SK-N-SH treated with all-trans-retinoic acid at 6 μM for 48 hours (cell line): ENCODE measurements at regions not wholly inside any gene's neighbourhood (a gene's known extent, or its start where the extent isn't known, plus 50 kb on each side); places are given as distances from the start of the nearest gene placed in this dataset.

Experiments used
- ISL1 ChIP-seq: fragments of 250-450 bp; sonication (Bioruptor Pico); IDR thresholded peaks from 2 replicates; pipeline ENCODE4 v2.1.2; 2022; ENCODE audit warnings: mild to moderate bottlenecking, moderate library complexity
- RARB ChIP-seq: fragments of 250-450 bp; sonication (Bioruptor Pico); IDR thresholded peaks from 2 replicates; pipeline ENCODE4 v1.8.0; 2021; ENCODE audit warnings: mild to moderate bottlenecking, moderate library complexity
- TF ChIP-seq, protein P1 (sequence below): fragments of 250-450 bp; sonication (Bioruptor Pico); IDR thresholded peaks from 2 replicates; pipeline ENCODE4 v1.5.1; 2021; ENCODE audit warnings: mild to moderate bottlenecking, moderate library complexity
- TF ChIP-seq, protein P2 (sequence below): fragments of 250-450 bp; sonication (Bioruptor Pico); IDR thresholded peaks from 2 replicates; pipeline ENCODE4 v1.8.0; 2020; ENCODE audit warnings: mild to moderate bottlenecking, moderate library complexity, borderline replicate concordance

- TF ChIP-seq, protein P1, sequence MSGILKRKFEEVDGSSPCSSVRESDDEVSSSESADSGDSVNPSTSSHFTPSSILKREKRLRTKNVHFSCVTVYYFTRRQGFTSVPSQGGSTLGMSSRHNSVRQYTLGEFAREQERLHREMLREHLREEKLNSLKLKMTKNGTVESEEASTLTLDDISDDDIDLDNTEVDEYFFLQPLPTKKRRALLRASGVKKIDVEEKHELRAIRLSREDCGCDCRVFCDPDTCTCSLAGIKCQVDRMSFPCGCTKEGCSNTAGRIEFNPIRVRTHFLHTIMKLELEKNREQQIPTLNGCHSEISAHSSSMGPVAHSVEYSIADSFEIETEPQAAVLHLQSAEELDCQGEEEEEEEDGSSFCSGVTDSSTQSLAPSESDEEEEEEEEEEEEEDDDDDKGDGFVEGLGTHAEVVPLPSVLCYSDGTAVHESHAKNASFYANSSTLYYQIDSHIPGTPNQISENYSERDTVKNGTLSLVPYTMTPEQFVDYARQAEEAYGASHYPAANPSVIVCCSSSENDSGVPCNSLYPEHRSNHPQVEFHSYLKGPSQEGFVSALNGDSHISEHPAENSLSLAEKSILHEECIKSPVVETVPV (CRISPR knock-in tag) = no peak
- TF ChIP-seq, protein P2, sequence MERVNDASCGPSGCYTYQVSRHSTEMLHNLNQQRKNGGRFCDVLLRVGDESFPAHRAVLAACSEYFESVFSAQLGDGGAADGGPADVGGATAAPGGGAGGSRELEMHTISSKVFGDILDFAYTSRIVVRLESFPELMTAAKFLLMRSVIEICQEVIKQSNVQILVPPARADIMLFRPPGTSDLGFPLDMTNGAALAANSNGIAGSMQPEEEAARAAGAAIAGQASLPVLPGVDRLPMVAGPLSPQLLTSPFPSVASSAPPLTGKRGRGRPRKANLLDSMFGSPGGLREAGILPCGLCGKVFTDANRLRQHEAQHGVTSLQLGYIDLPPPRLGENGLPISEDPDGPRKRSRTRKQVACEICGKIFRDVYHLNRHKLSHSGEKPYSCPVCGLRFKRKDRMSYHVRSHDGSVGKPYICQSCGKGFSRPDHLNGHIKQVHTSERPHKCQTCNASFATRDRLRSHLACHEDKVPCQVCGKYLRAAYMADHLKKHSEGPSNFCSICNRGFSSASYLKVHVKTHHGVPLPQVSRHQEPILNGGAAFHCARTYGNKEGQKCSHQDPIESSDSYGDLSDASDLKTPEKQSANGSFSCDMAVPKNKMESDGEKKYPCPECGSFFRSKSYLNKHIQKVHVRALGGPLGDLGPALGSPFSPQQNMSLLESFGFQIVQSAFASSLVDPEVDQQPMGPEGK (CRISPR knock-in tag) = no peak
- TF ChIP-seq RARB (CRISPR knock-in tag) (no peak), ISL1 (CRISPR knock-in tag) (no peak)
Measured at GRCh38 chr3:167919590-167919989, 176.1 kb downstream of the GOLIM4 start.
